Peyer's patch (tissue), 4 donors: ENCODE measurements at regions not wholly inside any gene's neighbourhood (a gene's known extent, or its start where the extent isn't known, plus 50 kb on each side); places are given as distances from the start of the nearest gene placed in this dataset.
A peak's percentile ranks its signal among the peaks of the same experiment; 100 is the strongest.

ENCODE experiments used
- DNase-seq, 3 donors: peaks; one replicate each; pipeline ENCODE4 v3.0.0-alpha.2; 2017 to 2019
- H3K27ac ChIP-seq, 4 donors: fragments of 200-600 bp; sonication (generic); one replicate each; pipeline ENCODE4 v1.5.1; 2016 to 2019
- H3K27me3 ChIP-seq, 2 donors: fragments of 200-600 bp; sonication (generic); one replicate each; pipeline ENCODE4 v1.5.1; 2019
- H3K36me3 ChIP-seq, 3 donors: fragments of 200-600 bp; sonication (generic); one replicate each; pipeline ENCODE4 v1.5.1; 2016 to 2019
- H3K4me1 ChIP-seq, 4 donors: fragments of 200-600 bp; sonication (generic); one replicate each; pipeline ENCODE4 v1.5.1; 2016 to 2019
- H3K4me3 ChIP-seq, 4 donors: fragments of 200-600 bp; sonication (generic); 1 replicate in 3 of 4; 2 replicates in 1 of 4; pipeline ENCODE4 v1.5.1; 2016 to 2019; ENCODE audit warnings: mild to moderate bottlenecking in 1 of 4
- H3K9me3 ChIP-seq, 4 donors: fragments of 200-600 bp; sonication (generic); one replicate each; pipeline ENCODE4 v1.5.1; 2016 to 2019; ENCODE audit warnings: mild to moderate bottlenecking in 1 of 4
- POLR2A ChIP-seq, 2 donors: fragments of 450-650 bp; IDR thresholded peaks; one replicate each; pipeline ENCODE4 v1.5.1; 2017; ENCODE audit warnings: antibody characterized with exemption in 2 of 2, mild to moderate bottlenecking in 2 of 2, moderate library complexity in 2 of 2
- TF ChIP-seq, protein P1 (sequence below), 6 experiments: fragments of 450-650 bp in 4 of 6; fragments of 200-600 bp in 2 of 6; sonication (generic) in 1 of 6; IDR thresholded peaks; one replicate each; pipeline ENCODE4 v1.5.1; 2017 to 2019; ENCODE audit warnings: antibody characterized with exemption in 6 of 6, mild to moderate bottlenecking in 3 of 6, moderate library complexity in 1 of 6

DNA sequence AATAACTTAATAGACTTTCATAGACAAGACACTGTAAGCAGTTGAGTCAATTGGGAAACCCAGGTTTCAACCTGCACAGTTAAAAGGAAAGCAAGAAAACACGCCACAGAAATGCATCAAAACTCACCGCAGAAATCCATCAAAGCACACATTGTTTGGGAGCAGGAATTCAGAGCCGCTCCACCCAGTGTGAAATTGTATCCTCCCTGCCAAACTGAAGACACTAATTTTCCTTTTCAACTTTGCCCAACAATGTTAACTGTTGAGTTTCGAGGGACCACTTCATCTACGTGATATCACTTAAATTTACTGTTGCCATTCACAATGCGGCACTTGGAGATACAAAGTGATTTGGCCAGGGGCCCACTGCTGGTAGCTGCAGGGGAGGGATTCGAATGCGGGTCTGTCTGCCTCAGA is 92.7 kb downstream of the DACT2 start:
- no peaks in the 10 kb centered on the region for H3K9me3 ChIP-seq
- H3K27ac ChIP-seq = no peak overlapping the region
- peak in 1 of 3 donors; percentile 40 for DNase-seq
- no peaks in the 10 kb centered on the region for H3K27me3 ChIP-seq
- H3K4me3 ChIP-seq = no peak overlapping the region
- TF ChIP-seq, protein P1, sequence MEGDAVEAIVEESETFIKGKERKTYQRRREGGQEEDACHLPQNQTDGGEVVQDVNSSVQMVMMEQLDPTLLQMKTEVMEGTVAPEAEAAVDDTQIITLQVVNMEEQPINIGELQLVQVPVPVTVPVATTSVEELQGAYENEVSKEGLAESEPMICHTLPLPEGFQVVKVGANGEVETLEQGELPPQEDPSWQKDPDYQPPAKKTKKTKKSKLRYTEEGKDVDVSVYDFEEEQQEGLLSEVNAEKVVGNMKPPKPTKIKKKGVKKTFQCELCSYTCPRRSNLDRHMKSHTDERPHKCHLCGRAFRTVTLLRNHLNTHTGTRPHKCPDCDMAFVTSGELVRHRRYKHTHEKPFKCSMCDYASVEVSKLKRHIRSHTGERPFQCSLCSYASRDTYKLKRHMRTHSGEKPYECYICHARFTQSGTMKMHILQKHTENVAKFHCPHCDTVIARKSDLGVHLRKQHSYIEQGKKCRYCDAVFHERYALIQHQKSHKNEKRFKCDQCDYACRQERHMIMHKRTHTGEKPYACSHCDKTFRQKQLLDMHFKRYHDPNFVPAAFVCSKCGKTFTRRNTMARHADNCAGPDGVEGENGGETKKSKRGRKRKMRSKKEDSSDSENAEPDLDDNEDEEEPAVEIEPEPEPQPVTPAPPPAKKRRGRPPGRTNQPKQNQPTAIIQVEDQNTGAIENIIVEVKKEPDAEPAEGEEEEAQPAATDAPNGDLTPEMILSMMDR (IDR thresholded peaks at IDR 0.05) = no peak
- no peak for TF ChIP-seq POLR2A (IDR thresholded peaks at IDR 0.05)
- H3K4me1 ChIP-seq = no peaks in the 10 kb centered on the region
- no peaks in the 10 kb centered on the region for H3K36me3 ChIP-seq

DNA sequence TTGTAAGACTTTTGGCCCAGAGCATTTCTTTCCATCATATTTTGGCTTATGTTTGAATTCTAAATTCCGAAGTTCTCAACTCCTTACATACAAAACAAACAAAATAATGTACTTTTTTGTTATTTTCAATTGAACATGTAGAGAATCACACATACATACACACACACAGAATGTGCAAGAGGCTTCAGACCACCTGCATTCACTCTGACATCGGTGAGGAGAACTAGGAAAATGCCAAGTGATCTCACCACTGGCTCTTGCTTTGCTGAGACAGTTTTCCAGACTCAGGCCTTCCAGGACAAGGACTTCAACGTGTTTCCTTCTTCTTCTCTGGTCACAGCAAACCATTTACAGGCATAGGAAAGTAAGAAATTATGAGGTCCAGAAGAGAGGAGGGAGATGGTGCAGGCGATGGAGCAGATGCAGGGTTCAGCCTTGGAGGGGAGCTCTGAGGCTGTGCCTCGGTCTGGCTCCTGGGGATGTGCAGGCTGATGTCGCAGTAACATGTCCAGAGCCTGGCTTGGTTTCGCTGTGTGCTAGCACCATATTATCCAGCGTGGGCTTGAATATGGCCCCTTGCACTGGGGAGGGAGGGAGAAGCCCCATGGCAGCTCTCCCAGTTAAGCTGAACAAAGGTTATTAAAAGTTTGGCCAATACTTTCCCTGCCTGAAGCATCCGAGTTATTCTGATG is 93.4 kb downstream of the DACT2 start:
- Histone ChIP-seq H3K4me1 (no peaks in the 10 kb centered on the region), H3K27me3 (no peaks in the 10 kb centered on the region), H3K4me3 (no peak overlapping the region), H3K36me3 (no peaks in the 10 kb centered on the region), H3K27ac (peak overlapping the region in 1 of 4 donors; percentile 56), H3K9me3 (no peaks in the 10 kb centered on the region)
- peak in 1 of 3 donors; percentile 34 for DNase-seq
- no peak for TF ChIP-seq POLR2A (IDR thresholded peaks at IDR 0.05)
- TF ChIP-seq, protein P1 (IDR thresholded peaks at IDR 0.05) = no peak

DNA sequence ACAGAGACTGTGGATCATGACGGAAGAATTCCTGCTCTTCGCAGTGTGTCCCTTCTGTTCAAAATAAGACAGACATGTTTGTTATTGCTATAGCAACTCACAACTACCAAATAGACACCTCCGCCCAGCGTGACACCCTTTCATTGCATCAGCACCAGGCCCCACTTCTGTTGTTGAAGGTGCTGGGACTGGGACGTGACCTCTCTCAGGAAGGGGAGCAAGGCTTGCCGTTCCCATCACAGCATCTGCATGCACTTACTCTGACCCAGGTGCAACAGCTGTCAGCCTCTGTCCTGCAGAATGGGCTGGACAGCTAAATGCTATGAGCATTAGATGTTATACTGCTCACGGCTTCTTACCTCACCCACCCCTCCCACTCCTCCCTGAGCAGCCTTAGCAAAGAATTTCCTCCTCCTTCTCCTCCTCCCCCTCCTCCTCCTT is 94.1 kb downstream of the DACT2 start:
- Histone ChIP-seq H3K27me3 (no peaks in the 10 kb centered on the region), H3K27ac (no peak overlapping the region), H3K4me3 (no peak overlapping the region), H3K4me1 (no peaks in the 10 kb centered on the region), H3K36me3 (no peaks in the 10 kb centered on the region), H3K9me3 (no peaks in the 10 kb centered on the region)
- peak in 2 of 3 donors; percentile 47 to 62 for DNase-seq
- TF ChIP-seq POLR2A (IDR thresholded peaks at IDR 0.05) = no peak
- TF ChIP-seq, protein P1 (IDR thresholded peaks at IDR 0.05) = no peak

DNA sequence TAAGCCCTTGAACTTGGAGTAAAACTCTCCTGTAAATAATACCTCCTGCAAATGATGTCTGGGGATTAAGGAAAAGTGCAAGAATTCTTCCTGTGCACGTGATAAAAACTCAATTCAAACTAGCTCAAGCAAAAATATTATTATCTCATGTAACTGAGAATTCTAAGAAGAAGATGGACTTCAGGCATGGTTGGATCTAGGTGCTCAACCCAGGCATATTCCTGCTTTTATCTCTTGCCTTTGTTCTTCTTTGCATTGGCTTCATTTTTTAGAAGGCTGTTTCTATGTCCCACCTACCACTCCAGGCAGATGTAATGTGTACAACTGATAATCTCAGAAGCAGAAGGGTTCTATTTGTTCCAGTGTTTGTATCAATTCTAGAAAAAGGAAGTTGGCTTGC is 95.8 kb downstream of the DACT2 start:
- no peak overlapping the region for H3K27ac ChIP-seq
- no peaks in the 10 kb centered on the region for H3K9me3 ChIP-seq
- H3K36me3 ChIP-seq = no peaks in the 10 kb centered on the region
- H3K4me1 ChIP-seq = no peaks in the 10 kb centered on the region
- H3K27me3 ChIP-seq = no peaks in the 10 kb centered on the region
- TF ChIP-seq POLR2A (IDR thresholded peaks at IDR 0.05) = no peak
- TF ChIP-seq, protein P1 (IDR thresholded peaks at IDR 0.05) = no peak
- no peak overlapping the region for H3K4me3 ChIP-seq
- no peak for DNase-seq

- no peaks in the 10 kb centered on the region for H3K9me3 ChIP-seq
- H3K27ac ChIP-seq = no peak overlapping the region
- H3K4me1 ChIP-seq = no peaks in the 10 kb centered on the region
- no peaks in the 10 kb centered on the region for H3K27me3 ChIP-seq
- no peak overlapping the region for H3K4me3 ChIP-seq
- TF ChIP-seq, protein P1 (IDR thresholded peaks at IDR 0.05) = no peak
- no peak for TF ChIP-seq POLR2A (IDR thresholded peaks at IDR 0.05)
- no peaks in the 10 kb centered on the region for H3K36me3 ChIP-seq
- no peak for DNase-seq
Measured at GRCh38 chr6:168223150-168223549, 96.4 kb downstream of the DACT2 start.
